Hepatocyte (in vitro differentiated cells): ENCODE measurements at regions not wholly inside any gene's neighbourhood (a gene's known extent, or its start where the extent isn't known, plus 50 kb on each side); places are given as distances from the start of the nearest gene placed in this dataset.

Experiments
- EZH2 ChIP-seq: fragments of 200-600 bp; sonication (generic); IDR thresholded peaks from 2 replicates; pipeline ENCODE4 v1.6.1; 2016; ENCODE audit warnings: antibody characterized with exemption, mild to moderate bottlenecking, borderline replicate concordance
- EZH2phosphoT487 ChIP-seq: fragments of 200-600 bp; sonication (generic); IDR thresholded peaks from one replicate; pipeline ENCODE4 v1.6.1; 2018; ENCODE audit warnings: antibody characterized with exemption, mild to moderate bottlenecking, low read depth, moderate library complexity; ENCODE audit not compliant: unreplicated experiment, severe bottlenecking
- TF ChIP-seq, protein P1 (sequence below): fragments of 200-600 bp; sonication (generic); IDR thresholded peaks from 2 replicates; pipeline ENCODE4 v1.5.1; 2016; ENCODE audit warnings: antibody characterized with exemption, mild to moderate bottlenecking; ENCODE audit not compliant: poor library complexity

DNA sequence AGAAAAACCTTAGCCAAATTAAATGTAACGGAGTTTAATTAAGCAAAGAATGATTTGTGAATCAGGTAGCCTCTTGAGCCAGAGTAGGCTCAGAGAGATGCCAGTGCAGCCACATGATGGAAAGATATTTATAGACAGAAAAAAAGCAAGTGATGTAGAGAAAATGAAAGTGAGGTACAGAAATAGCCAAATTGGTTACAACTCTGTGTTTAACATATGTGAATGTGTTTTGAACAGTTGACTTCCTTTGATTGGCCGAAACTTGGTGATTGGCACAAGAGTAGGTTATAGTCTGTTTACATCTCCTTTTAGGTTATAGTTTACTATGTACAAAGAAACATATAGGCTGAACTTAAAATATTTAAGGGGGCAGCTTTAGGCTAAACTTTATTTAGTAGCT, 459.9 kb upstream of the BOD1L1 start:
- TF ChIP-seq, protein P1, sequence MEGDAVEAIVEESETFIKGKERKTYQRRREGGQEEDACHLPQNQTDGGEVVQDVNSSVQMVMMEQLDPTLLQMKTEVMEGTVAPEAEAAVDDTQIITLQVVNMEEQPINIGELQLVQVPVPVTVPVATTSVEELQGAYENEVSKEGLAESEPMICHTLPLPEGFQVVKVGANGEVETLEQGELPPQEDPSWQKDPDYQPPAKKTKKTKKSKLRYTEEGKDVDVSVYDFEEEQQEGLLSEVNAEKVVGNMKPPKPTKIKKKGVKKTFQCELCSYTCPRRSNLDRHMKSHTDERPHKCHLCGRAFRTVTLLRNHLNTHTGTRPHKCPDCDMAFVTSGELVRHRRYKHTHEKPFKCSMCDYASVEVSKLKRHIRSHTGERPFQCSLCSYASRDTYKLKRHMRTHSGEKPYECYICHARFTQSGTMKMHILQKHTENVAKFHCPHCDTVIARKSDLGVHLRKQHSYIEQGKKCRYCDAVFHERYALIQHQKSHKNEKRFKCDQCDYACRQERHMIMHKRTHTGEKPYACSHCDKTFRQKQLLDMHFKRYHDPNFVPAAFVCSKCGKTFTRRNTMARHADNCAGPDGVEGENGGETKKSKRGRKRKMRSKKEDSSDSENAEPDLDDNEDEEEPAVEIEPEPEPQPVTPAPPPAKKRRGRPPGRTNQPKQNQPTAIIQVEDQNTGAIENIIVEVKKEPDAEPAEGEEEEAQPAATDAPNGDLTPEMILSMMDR = no peak
- TF ChIP-seq EZH2 (no peak), EZH2phosphoT487 (no peak)
